ENCODE measurements at regions not wholly inside any gene's neighbourhood (a gene's known extent, or its start where the extent isn't known, plus 50 kb on each side); places are given as distances from the start of the nearest gene placed in this dataset.

DNA sequence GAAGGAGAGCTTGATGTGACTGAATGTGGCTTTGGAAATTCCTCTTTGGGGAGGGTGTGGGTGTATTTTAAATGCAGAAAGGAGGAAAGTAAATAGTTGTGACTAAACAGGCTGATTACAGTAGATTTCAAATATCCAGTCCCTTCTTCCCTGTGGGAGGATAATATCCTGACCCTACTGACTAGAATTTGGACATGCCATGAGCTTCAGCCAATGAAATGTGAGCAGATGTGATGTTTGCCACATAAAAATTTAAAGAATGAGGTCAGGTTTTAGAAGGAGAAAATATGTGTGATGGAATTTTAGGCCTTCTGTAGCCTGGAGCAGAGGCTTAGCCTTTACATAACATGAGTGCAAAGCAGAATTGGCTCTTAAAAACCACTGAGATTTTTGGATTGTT lies 1218.9 kb downstream of the ROBO2 start:
- TF ChIP-seq RAD21 (CRISPR knock-in tag; IDR thresholded peaks at IDR 0.05) (no peak), ZNF580 (CRISPR knock-in tag; IDR thresholded peaks at IDR 0.05; ENCODE audit: borderline replicate concordance, low read depth) (no peak), FOXO1 (CRISPR knock-in tag; IDR thresholded peaks at IDR 0.05) (no peak)
